Anterior cingulate cortex (tissue), 58 donors: ENCODE measurements at regions not wholly inside any gene's neighbourhood (a gene's known extent, or its start where the extent isn't known, plus 50 kb on each side); places are given as distances from the start of the nearest gene placed in this dataset.
"Not testable (repeated sequence)": the region's sequence is repeated elsewhere in the genome, so short reads cannot be mapped to it uniquely, and the experiment has no call there.

Experiments
- DNase-seq, 58 donors: peaks; one replicate each; lab custom pipeline; 2025; lab: John Stamatoyannopoulos, UW

- DNase-seq: no peak
Observed at GRCh38 chr18:38250971-38251370, 685.4 kb upstream of the CELF4 start.

DNA sequence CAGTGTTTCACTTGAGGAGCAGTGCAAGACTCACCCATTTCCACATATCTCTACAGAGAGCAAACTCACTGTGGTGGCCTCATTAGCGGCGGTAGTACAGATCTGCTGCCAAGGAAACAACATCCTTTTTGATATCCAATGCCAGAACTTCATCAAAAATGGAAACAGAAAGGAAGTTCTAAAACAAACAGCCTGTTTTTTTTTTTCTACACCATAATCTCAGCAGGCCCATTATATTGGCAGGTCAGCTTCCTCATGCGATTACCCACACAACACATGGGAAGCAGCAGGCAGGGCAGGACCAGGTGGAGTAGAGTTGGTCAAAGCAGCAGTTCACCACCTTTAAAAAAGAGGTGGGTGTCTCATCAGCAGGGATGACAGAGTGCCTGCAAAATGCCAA, 678.9 kb upstream of the CELF4 start:
- DNase-seq: no peak

GRCh38 chr18:38243291-38243690, 677.7 kb upstream of the CELF4 start:
- no peak for DNase-seq

DNA sequence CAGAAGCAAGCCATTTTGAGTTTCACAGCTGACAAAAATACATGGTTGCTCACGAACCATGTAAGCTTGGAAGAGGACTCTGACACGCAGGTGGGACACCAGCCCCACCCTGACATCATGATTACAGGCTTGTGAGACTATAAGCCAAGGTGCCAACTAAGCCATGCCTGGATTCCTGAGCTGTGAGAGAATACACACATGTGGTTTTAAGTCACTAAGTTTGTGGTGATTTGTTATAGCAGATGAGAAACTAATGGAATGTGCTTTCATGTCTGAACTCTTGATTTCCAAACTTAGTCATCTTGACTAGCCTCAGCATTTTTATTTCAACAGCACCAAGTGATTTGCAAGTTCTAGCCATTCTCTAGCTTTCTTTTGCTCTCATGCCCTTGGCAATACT, 676.1 kb upstream of the CELF4 start:
- DNase-seq: no peak

GRCh38 chr18:38241216-38241615, 675.6 kb upstream of the CELF4 start:
- no peak for DNase-seq

GRCh38 chr18:38239606-38240005, 674.0 kb upstream of the CELF4 start:
- no peak for DNase-seq

DNA sequence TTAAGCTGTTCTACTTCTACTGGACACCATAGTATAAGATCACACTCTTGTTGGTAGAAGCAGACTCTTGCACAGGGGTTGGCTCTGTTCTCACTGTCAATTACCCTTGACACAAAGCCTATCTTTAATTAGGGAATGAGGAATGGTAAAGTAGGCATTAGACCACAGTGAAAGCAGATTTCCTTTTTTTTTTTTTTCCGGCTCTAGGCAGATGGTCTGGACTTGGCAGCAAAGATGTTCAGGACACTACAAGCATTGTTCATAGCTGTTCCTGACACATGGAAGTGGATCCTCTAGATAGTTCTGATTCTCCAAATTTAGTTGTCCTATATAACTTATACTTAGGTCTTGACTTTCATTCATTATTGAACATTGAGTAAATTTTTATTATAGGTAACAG, 672.2 kb upstream of the CELF4 start:
- DNase-seq: no peak

GRCh38 chr18:38221476-38222100, 656.0 kb upstream of the CELF4 start:
- DNase-seq: no peak

GRCh38 chr18:38198956-38199355, 633.4 kb upstream of the CELF4 start:
- DNase-seq: no peak

DNA sequence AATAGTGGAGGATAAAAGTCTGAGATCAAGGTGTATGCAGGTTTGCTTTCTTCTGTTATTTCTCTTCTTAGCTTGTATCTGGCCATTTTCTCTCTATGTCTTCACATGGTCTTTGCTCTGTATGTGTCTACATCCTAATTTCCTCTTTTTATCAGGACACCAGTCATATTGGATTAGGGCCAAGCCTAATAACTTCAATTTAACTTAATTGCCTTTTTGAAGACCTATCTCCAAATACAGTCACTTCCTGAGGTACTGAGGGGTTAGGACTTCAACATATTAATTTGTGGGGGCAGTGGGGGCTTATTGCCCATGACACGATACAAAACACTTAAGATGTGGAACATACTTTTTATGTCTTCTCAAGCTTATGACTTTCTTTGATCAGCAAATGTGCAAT, 632.9 kb upstream of the CELF4 start:
- no peak for DNase-seq

DNA sequence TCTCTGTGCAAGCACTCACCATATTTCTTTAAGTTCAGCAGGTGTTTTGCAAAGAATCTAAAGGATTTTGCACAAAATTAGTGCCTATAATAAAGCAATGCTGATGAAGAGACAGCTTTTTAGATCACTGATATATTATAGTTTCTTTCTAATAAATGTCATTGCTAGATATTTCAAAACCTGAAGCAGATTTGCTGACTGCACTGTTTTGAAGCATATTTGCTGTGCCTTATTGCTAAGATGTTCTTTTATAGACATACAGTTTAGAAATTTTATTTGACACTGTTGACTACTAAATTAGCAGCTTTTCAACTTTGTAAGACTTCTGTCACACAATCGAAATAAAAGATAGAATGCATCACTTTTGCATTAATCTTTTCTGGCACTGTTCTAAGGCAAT, 620.9 kb upstream of the CELF4 start:
- no peak for DNase-seq

- DNase-seq: peak in 7 of 58 donors; percentile 1 to 35 (median 3)
Observed at GRCh38 chr18:38174594-38174993, 609.0 kb upstream of the CELF4 start.

- no peak for DNase-seq
Observed at GRCh38 chr18:38174173-38174572, 608.6 kb upstream of the CELF4 start.

GRCh38 chr18:38170845-38171244, 605.2 kb upstream of the CELF4 start:
- DNase-seq: no peak

DNA sequence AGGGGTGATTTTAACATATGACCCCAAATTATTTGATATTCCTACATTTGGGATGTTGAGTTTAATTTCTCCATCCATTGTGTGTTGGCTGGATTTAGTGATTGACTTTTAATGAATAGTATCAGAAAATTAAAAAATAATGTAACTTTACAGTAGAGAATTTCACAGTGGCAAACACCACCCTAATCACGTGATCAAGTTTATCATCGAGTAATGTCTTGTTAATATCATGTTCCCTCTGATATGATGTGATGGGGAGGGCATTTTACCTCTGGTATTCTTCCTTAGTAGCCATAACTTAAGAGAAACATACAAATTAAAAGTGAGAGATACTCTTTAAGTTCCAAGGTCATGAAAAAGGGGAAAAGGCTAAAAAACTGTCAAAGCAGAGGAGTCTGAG, 602.0 kb upstream of the CELF4 start:
- DNase-seq: no peak

DNA sequence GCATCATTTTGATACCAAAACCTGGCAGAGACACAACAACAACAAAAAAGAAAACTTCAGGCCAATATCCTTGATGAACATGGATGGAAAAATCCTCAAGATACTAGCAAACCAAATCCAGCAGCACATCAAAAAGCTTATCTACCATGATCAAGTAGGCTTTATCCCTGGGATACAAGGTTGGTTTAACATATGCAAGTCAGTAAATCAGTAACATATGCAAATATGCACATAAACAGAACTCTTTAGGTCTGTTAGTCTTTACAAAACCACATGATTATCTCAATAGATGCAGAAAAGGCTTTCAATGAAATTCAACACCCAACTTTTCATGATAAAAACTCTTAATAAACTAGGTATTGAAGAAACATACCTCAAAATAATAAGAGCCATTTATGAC, 587.5 kb upstream of the CELF4 start:
- DNase-seq: not testable (repeated sequence)

DNA sequence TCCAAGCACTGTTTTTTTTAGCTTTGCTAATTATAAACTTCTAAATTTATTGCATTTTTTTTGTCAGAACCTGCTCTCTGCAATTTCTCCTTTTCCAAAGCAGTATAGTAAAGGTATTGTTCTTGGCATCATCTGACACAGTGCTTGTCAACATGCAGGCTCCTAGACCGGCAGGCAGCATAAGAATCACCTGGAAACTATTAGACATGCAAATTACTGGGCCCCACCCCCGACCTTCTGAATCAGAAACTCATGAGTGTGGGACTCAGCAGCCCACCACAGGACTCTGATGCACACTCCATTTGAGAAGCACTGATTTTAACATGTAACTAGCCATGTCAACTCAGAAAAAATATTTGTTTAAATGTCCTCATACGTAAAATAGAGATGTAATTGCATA, 551.1 kb upstream of the CELF4 start:
- DNase-seq: no peak

GRCh38 chr18:38115201-38115600, 549.6 kb upstream of the CELF4 start:
- DNase-seq: no peak

DNA sequence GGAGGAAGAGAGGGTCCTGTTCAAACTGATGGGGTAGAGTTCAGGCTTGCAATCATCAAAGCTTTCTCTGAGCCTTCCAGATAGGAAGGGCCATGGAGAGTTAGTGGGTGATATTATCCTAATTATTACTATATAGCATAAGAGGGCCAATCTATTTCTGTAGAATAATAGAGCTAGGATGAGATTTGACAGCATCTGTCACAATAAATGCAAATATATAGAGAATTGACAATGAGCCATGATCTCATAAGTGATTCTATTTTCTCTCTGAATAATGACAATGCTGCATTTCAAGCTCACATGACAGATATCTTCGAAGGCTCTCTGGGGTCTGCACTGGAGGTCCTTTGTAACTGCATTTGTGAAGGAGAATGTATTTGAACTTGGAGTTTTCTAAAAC, 521.9 kb upstream of the CELF4 start:
- DNase-seq: no peak

DNA sequence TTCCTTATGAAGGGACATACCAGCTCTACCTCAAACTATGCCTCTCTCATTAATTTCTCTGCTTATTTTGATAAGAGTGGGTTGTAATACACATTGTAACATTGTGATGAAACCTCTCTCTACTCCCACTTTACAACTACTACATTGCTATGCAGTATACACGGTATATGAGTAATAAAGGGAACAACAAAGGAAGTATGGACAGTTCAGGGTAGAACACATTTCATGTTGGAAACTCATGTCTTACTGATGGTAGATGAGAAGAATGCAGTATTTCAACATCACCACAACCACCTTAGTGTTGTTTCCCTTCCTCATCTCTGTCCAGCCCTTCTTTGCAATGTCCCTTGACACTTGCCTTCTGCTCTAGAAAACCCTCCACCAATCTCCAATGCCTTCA, 515.9 kb upstream of the CELF4 start:
- DNase-seq: no peak

GRCh38 chr18:38077229-38077628, 511.6 kb upstream of the CELF4 start:
- peak in 15 of 58 donors; percentile 1 to 32 (median 7) for DNase-seq

- DNase-seq: no peak
Observed at GRCh38 chr18:38076346-38077070, 510.9 kb upstream of the CELF4 start.
